ENCODE measurements at regions not wholly inside any gene's neighbourhood (a gene's known extent, or its start where the extent isn't known, plus 50 kb on each side); places are given as distances from the start of the nearest gene placed in this dataset.

DNA sequence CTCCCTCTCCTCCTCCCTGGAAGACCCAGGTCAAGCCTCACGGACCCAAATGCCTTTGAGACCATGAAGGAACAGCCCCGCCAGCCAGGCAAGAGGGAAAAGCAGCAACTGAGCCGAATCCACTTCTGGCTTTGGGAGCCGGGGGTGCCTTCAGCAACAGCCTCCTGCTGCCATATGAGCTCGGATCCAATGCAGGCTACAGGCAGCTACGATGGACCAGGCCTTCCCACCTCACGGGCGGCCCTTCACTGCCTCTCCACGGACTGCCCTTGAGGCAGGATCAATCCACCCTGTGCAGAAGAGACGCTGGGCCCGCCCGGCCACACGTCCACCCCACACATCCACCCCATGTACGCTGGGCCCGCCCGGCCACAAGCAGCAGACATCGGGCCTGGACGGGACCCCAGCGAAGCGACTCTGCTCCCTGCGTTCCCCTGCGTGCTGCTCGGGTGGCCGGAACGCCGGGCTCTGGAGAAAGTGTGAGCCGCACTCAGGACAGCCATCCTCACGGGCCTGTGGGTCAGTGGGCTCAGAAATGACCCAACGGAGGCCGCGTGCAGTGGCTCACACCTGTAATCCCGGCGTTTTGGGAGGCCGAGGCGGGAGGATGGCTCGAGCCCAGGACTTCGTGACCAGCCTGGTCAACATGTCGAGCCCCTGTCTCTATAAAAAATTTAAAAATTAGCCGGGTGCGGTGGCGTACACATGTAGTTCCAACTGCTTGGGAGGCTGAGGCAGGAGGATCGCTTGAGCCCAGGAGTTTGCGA lies 82.0 kb downstream of the FOXL3 start:
- no peaks in the 10 kb centered on the region for H3K9me3 ChIP-seq
- DNase-seq = peak in 1 of 2 experiments; percentile 47
- no peaks in the 10 kb centered on the region for H3K9me3 Mint-ChIP-seq (ENCODE audit: unreplicated experiment)
- CTCF ChIA-PET = interaction anchor here (1.2 to 1.9 kb wide), 2 partner anchors 29 to 39 kb away, joined by 6 to 11 read pairs; no protein-coding TSS in a partner anchor
- no peaks in the 10 kb centered on the region for H3K36me3 Mint-ChIP-seq (ENCODE audit: insufficient read depth, unreplicated experiment)
- no peaks in the 10 kb centered on the region for H3K27me3 Mint-ChIP-seq (ENCODE audit: insufficient read depth, unreplicated experiment)
- TF ChIP-seq, protein P1, sequence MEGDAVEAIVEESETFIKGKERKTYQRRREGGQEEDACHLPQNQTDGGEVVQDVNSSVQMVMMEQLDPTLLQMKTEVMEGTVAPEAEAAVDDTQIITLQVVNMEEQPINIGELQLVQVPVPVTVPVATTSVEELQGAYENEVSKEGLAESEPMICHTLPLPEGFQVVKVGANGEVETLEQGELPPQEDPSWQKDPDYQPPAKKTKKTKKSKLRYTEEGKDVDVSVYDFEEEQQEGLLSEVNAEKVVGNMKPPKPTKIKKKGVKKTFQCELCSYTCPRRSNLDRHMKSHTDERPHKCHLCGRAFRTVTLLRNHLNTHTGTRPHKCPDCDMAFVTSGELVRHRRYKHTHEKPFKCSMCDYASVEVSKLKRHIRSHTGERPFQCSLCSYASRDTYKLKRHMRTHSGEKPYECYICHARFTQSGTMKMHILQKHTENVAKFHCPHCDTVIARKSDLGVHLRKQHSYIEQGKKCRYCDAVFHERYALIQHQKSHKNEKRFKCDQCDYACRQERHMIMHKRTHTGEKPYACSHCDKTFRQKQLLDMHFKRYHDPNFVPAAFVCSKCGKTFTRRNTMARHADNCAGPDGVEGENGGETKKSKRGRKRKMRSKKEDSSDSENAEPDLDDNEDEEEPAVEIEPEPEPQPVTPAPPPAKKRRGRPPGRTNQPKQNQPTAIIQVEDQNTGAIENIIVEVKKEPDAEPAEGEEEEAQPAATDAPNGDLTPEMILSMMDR (IDR thresholded peaks at IDR 0.05; ENCODE audit: insufficient read depth in 1 of 2, low read depth in 1 of 2, low read length in 1 of 2, severe bottlenecking in 1 of 2, unreplicated experiment in 1 of 2) = no peak
- no TSS peak for BruUV-seq (replicated peaks)
- H3K4me1 ChIP-seq = peaks cover 75% of the 10 kb centered on the region
- H3K36me3 ChIP-seq (ENCODE audit: control insufficient read depth, insufficient read depth, low read length) = no peaks in the 10 kb centered on the region
- POLR2A ChIA-PET = interaction anchor here (0.9 to 1.6 kb wide), 3 partner anchors 30 to 63 kb away, joined by 4 to 10 read pairs (median 5); no protein-coding TSS in a partner anchor
- H3K27me3 ChIP-seq (replicated peaks; ENCODE audit: control insufficient read depth, insufficient read depth, low read length) = no peaks in the 10 kb centered on the region
- H3K27ac Mint-ChIP-seq (ENCODE audit: unreplicated experiment) = peak overlapping the region; percentile 99
- H3K4me3 Mint-ChIP-seq (ENCODE audit: unreplicated experiment) = peak overlapping the region; percentile 16
- peaks cover 36% of the 10 kb centered on the region for H3K4me1 Mint-ChIP-seq (ENCODE audit: low read depth, unreplicated experiment)
- no peak overlapping the region for H3K4me3 ChIP-seq (ENCODE audit: low read depth, low read length)
- intact Hi-C loops (cut with micrococcal nuclease; ENCODE audit: unreplicated experiment) = loop anchor here (5.0 kb wide), 1 partner anchor 145 kb away; the partner anchor contains the start of gene PDGFA

DNA sequence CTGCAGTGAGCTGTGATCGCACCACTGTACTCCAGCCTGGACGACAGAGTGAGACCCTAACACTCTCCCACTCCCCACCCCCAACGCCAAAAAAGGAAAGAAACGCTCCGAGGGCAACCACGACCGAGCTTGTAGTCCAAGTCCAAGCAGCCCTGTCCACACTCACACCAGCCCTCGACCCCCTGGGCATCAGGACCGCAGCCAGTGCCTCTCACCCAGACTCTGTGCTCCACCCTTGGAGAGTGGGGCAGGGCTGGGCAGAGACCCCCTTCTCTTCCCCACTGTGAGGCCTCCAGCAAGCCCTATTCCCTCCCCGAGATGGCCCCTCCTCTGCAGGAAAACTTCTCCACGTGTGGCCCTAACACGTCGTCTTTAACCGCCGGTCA lies 82.6 kb downstream of the FOXL3 start:
- BruUV-seq (replicated peaks) = TSS peak; percentile 57
- H3K4me3 ChIP-seq (ENCODE audit: low read depth, low read length) = peak overlapping the region; percentile 9; the same call in 1 of the 2 replicates
- Mint-ChIP-seq H3K4me3 (ENCODE audit: unreplicated experiment) (peak overlapping the region; percentile 70), H3K27ac (ENCODE audit: unreplicated experiment) (peak overlapping the region; percentile 99), H3K9me3 (ENCODE audit: unreplicated experiment) (no peaks in the 10 kb centered on the region), H3K36me3 (ENCODE audit: insufficient read depth, unreplicated experiment) (no peaks in the 10 kb centered on the region), H3K4me1 (ENCODE audit: low read depth, unreplicated experiment) (peaks cover 32% of the 10 kb centered on the region), H3K27me3 (ENCODE audit: insufficient read depth, unreplicated experiment) (no peaks in the 10 kb centered on the region)
- no peaks in the 10 kb centered on the region for H3K27me3 ChIP-seq (replicated peaks; ENCODE audit: control insufficient read depth, insufficient read depth, low read length)
- intact Hi-C loops (cut with micrococcal nuclease; ENCODE audit: unreplicated experiment) = loop anchor here (5.0 kb wide), 1 partner anchor 145 kb away; the partner anchor contains the start of gene PDGFA
- CTCF ChIA-PET = interaction anchor here (0.7 to 1.9 kb wide), 3 partner anchors 30 to 54 kb away, joined by 3 to 11 read pairs (median 6); no protein-coding TSS in a partner anchor
- H3K9me3 ChIP-seq = no peaks in the 10 kb centered on the region
- H3K36me3 ChIP-seq (ENCODE audit: control insufficient read depth, insufficient read depth, low read length) = no peaks in the 10 kb centered on the region
- POLR2A ChIA-PET = interaction anchor here (0.7 to 1.6 kb wide), 3 partner anchors 30 to 71 kb away, joined by 3 to 10 read pairs (median 4); no protein-coding TSS in a partner anchor
- H3K4me1 ChIP-seq = peaks cover 70% of the 10 kb centered on the region
- TF ChIP-seq, protein P1 (IDR thresholded peaks at IDR 0.05; ENCODE audit: insufficient read depth in 1 of 2, low read depth in 1 of 2, low read length in 1 of 2, severe bottlenecking in 1 of 2, unreplicated experiment in 1 of 2) = no peak
- DNase-seq = no peak

DNA sequence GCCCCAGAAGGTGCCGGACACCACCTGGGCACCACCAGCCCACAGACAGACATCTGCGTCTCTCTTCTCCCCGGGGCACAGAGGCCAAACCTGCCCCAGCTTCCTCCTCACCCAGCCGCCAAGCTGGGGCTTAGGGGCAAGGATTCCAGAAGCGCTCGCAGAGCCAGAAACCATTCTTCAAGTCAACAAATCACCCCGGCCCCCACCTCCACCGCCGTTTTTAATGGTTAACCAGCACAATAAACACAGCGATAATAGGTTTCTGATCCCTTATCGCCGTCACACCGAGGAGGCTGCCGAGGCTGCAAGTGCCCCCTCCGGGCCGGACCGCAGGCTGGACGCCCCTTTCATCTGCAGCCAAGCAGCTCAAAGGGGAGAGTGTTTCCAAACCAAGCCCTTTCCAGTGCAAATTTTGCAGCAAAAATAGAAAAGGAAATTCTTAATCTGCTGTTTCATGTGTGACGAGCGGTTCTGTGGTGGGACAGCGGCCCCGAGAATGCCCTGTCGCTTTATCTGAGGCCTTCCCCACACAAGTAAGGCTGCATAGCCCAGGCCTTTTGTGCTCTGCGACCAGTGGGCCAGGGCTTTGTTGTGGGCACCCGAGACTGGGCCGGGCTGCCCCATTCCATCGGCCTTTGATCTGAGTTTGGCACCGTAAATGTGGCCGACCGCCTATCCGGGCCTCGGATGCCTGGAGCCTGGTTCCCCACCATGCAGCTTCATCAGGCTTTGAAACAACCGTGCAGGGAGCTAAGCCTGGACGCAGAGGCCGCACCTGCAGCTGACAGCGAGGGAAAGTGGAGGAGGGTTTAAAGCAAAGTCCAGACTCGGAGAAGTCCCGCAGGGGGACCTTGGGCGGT lies 83.2 kb downstream of the FOXL3 start:
- peaks cover 36% of the 10 kb centered on the region for H3K4me1 Mint-ChIP-seq (ENCODE audit: low read depth, unreplicated experiment)
- TF ChIP-seq, protein P1 (IDR thresholded peaks at IDR 0.05; ENCODE audit: insufficient read depth in 1 of 2, low read depth in 1 of 2, low read length in 1 of 2, severe bottlenecking in 1 of 2, unreplicated experiment in 1 of 2) = peak in 1 of 2 experiments; percentile 14
- Histone ChIP-seq H3K4me1 (peaks cover 70% of the 10 kb centered on the region), H3K4me3 (ENCODE audit: low read depth, low read length) (peak overlapping the region; percentile 23), H3K36me3 (ENCODE audit: control insufficient read depth, insufficient read depth, low read length) (no peaks in the 10 kb centered on the region), H3K9me3 (no peaks in the 10 kb centered on the region), H3K27me3 (replicated peaks; ENCODE audit: control insufficient read depth, insufficient read depth, low read length) (no peaks in the 10 kb centered on the region)
- no peaks in the 10 kb centered on the region for H3K36me3 Mint-ChIP-seq (ENCODE audit: insufficient read depth, unreplicated experiment)
- intact Hi-C loops (cut with micrococcal nuclease; ENCODE audit: unreplicated experiment) = loop anchor here (1.0 to 5.0 kb wide), 5 partner anchors 30 to 144 kb away; partner anchors contain the start of gene PDGFA
- peak; percentile 91 to 94 for DNase-seq
- BruUV-seq (replicated peaks) = TSS peak; percentile 100
- H3K27ac Mint-ChIP-seq (ENCODE audit: unreplicated experiment) = peak overlapping the region; percentile 99
- no peaks in the 10 kb centered on the region for H3K27me3 Mint-ChIP-seq (ENCODE audit: insufficient read depth, unreplicated experiment)
- H3K4me3 Mint-ChIP-seq (ENCODE audit: unreplicated experiment) = peak overlapping the region; percentile 70
- CTCF ChIA-PET = interaction anchor here (0.6 to 1.9 kb wide), 5 partner anchors 31 to 398 kb away, joined by 3 to 11 read pairs (median 4); no protein-coding TSS in a partner anchor
- no peaks in the 10 kb centered on the region for H3K9me3 Mint-ChIP-seq (ENCODE audit: unreplicated experiment)
- POLR2A ChIA-PET = interaction anchor here (0.7 to 1.6 kb wide), 4 partner anchors 31 to 70 kb away, joined by 3 to 10 read pairs (median 6); no protein-coding TSS in a partner anchor
